ENCODE measurements at regions not wholly inside any gene's neighbourhood (a gene's known extent, or its start where the extent isn't known, plus 50 kb on each side); places are given as distances from the start of the nearest gene placed in this dataset.

- TF ChIP-seq ZFX (IDR thresholded peaks at IDR 0.05; ENCODE audit: borderline replicate concordance) = no peak
- TF ChIP-seq, protein P1, sequence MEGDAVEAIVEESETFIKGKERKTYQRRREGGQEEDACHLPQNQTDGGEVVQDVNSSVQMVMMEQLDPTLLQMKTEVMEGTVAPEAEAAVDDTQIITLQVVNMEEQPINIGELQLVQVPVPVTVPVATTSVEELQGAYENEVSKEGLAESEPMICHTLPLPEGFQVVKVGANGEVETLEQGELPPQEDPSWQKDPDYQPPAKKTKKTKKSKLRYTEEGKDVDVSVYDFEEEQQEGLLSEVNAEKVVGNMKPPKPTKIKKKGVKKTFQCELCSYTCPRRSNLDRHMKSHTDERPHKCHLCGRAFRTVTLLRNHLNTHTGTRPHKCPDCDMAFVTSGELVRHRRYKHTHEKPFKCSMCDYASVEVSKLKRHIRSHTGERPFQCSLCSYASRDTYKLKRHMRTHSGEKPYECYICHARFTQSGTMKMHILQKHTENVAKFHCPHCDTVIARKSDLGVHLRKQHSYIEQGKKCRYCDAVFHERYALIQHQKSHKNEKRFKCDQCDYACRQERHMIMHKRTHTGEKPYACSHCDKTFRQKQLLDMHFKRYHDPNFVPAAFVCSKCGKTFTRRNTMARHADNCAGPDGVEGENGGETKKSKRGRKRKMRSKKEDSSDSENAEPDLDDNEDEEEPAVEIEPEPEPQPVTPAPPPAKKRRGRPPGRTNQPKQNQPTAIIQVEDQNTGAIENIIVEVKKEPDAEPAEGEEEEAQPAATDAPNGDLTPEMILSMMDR (IDR thresholded peaks at IDR 0.05) = no peak
- H3K27ac ChIP-seq = no peak overlapping the region
Observed at GRCh38 chr13:65032825-65033224, 2197.3 kb downstream of the PCDH9 start.

GRCh38 chr13:65028101-65028500 lies 2202.0 kb downstream of the PCDH9 start:
- TF ChIP-seq ZFX (IDR thresholded peaks at IDR 0.05; ENCODE audit: borderline replicate concordance) = no peak
- TF ChIP-seq, protein P1 (IDR thresholded peaks at IDR 0.05) = no peak
- no peak overlapping the region for H3K27ac ChIP-seq

GRCh38 chr13:65026505-65026904 lies 2203.6 kb downstream of the PCDH9 start:
- no peak for TF ChIP-seq ZFX (IDR thresholded peaks at IDR 0.05; ENCODE audit: borderline replicate concordance)
- H3K27ac ChIP-seq = no peak overlapping the region

DNA sequence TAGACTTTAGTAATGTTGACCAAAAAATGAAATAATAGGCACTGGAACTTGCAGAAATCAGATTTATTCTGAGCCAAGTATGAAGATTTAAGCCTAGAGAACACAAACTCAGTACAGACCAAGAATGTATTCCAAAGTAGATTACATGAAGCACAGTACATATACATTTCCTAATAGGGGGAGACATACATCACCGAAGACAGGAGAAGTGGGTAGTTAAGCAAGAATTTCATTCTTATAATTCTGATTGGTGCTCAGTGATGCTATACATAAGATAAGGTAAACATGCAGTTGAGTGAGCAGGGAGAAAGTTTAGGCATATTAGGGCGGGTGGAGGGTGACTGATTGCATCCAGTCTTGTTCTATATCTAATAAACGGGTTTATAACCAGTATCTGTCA lies 2218.8 kb downstream of the PCDH9 start:
- no peak overlapping the region for H3K27ac ChIP-seq
- TF ChIP-seq, protein P1 (IDR thresholded peaks at IDR 0.05) = no peak
- TF ChIP-seq ZFX (IDR thresholded peaks at IDR 0.05; ENCODE audit: borderline replicate concordance) = no peak

GRCh38 chr13:64997438-64997837 lies 2232.7 kb downstream of the PCDH9 start:
- H3K27ac ChIP-seq = no peak overlapping the region
- TF ChIP-seq ZFX (IDR thresholded peaks at IDR 0.05; ENCODE audit: borderline replicate concordance) = no peak
- TF ChIP-seq, protein P1 (IDR thresholded peaks at IDR 0.05) = no peak

DNA sequence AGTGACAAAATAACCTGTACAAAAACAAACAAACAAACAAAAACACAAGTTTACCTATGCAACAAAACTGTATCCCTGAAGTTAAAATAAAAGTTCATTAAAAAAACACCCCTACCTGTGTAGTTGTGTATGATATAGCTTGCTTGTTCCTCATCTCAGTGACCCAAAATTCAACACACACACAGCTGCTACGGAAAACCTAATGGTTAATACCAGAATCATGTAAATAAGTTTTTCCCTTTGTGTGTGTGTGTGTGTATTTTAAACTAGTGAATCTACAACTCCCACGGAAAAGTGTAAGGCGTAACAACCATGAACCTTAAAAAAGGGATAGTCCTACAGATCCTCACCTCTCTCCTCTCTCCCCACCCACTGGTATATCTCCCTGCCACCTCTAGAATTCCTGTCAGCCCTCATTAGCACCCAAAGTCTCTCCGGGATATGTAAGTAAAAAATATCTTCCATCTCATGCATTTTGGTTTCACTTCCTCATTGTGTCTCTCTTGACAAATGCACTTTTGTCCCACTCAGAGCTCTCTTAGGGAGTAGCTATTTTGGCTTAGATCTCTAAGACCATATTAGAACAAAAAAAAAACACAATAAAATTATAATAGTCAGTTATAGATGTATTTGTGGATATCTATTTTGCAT lies 2236.5 kb downstream of the PCDH9 start:
- H3K27ac ChIP-seq = no peak overlapping the region
- no peak for TF ChIP-seq ZFX (IDR thresholded peaks at IDR 0.05; ENCODE audit: borderline replicate concordance)
- TF ChIP-seq, protein P1 (IDR thresholded peaks at IDR 0.05) = no peak

DNA sequence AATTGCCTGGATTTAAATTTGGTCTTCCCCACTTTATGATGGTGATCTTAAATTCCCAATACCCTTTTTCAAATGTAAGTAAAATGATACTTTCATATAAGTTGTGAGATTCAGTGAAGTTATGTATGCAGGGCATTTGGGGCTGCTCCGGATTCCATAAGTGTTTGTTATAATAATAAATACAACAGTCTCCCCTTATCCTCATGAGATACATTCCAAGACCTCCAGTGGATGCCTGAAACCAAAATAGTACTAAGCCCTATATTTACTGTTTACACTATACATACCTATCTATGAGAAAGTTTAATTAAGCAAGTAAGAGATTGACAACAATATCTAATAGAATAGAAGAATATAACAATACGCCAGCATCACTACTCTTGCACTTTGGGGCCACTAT lies 2237.8 kb downstream of the PCDH9 start:
- TF ChIP-seq ZFX (IDR thresholded peaks at IDR 0.05; ENCODE audit: borderline replicate concordance) = no peak
- TF ChIP-seq, protein P1 (IDR thresholded peaks at IDR 0.05) = no peak
- no peak overlapping the region for H3K27ac ChIP-seq

DNA sequence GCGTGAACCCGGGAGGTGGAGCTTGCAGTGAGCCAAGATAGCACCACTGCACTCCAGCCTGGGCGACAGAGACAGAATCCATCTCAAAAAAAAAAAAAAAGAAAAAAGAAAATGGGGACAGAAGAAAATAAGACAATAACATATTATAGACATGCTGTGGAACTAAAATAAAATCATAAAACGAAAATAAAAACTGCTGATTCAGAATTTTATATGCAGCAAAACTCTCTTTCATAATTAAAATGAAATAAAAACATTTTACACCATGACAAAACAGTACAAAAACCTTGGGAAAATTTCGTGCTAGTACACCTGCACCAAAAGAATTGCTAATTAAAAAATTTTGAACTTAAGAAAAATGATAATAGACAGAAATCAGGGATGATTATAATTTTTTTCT lies 2245.1 kb downstream of the PCDH9 start:
- TF ChIP-seq, protein P1 (IDR thresholded peaks at IDR 0.05) = no peak
- no peak for TF ChIP-seq ZFX (IDR thresholded peaks at IDR 0.05; ENCODE audit: borderline replicate concordance)
- H3K27ac ChIP-seq = no peak overlapping the region

All from 22Rv1 (cell line).